A673 (cell line): ENCODE measurements at regions not wholly inside any gene's neighbourhood (a gene's known extent, or its start where the extent isn't known, plus 50 kb on each side); places are given as distances from the start of the nearest gene placed in this dataset.

Experiments
- BruUV-seq: library from RNA; stranded (reverse); fragments of 400-500 nt; replicated peaks from 2 replicates; lab custom pipeline; 2021; lab: Mats Ljungman, UMichigan
- CTCF ChIA-PET: fragments of 300-600 bp; sonication (Branson Sonifier 250); formaldehyde crosslinking; loops from one replicate; lab custom pipeline; 2022; ENCODE audit warnings: antibody characterized with exemption; lab: Charles Lee
- POLR2A ChIA-PET: fragments of 300-600 bp; sonication (Branson Sonifier 250); formaldehyde crosslinking; loops from one replicate; lab custom pipeline; 2022; ENCODE audit warnings: antibody characterized with exemption; ENCODE audit not compliant: low non-redundant PET; lab: Charles Lee
- DNase-seq: peaks from one replicate; pipeline ENCODE4 v3.0.0-alpha.2; 2015; ENCODE audit warnings: low spot score
- H3K27ac ChIP-seq: fragments of 200-600 bp; sonication (generic); 2 replicates; pipeline ENCODE4 v1.5.1; 2016; ENCODE audit warnings: mixed run types, low read depth, mild to moderate bottlenecking, mixed read lengths, antibody characterized with exemption, low read length; ENCODE audit not compliant: poor library complexity, severe bottlenecking
- H3K27me3 ChIP-seq: fragments of 200-600 bp; sonication (generic); replicated peaks from 2 replicates; pipeline ENCODE4 v1.6.1; 2017; ENCODE audit warnings: mixed run types, low read depth, mild to moderate bottlenecking, mixed read lengths, antibody characterized with exemption, low read length; ENCODE audit not compliant: insufficient read depth, poor library complexity
- H3K36me3 ChIP-seq: fragments of 200-600 bp; sonication (generic); 2 replicates; pipeline ENCODE4 v1.6.1; 2016; ENCODE audit warnings: mixed run types, mild to moderate bottlenecking, mixed read lengths, antibody characterized with exemption, low read length; ENCODE audit not compliant: insufficient read depth, poor library complexity, severe bottlenecking
- H3K4me1 ChIP-seq: fragments of 200-600 bp; sonication (generic); 2 replicates; pipeline ENCODE4 v1.6.1; 2017; ENCODE audit warnings: mixed run types, mild to moderate bottlenecking, mixed read lengths, antibody characterized with exemption, low read length; ENCODE audit not compliant: insufficient read depth, poor library complexity, severe bottlenecking
- H3K4me3 ChIP-seq: fragments of 200-600 bp; sonication (generic); 2 replicates; pipeline ENCODE4 v1.5.1; 2016; ENCODE audit warnings: low read depth, mixed run types, mild to moderate bottlenecking, mixed read lengths, low read length; ENCODE audit not compliant: poor library complexity, severe bottlenecking
- H3K9me3 ChIP-seq: fragments of 200-600 bp; sonication (generic); 2 replicates; pipeline ENCODE4 v1.6.1; 2016; ENCODE audit warnings: mixed run types, low read depth, mild to moderate bottlenecking, mixed read lengths, antibody characterized with exemption, low read length; ENCODE audit not compliant: poor library complexity, severe bottlenecking
- EZH2 ChIP-seq: fragments of 200-600 bp; sonication (generic); IDR thresholded peaks from 2 replicates; pipeline ENCODE4 v1.6.1; 2017; ENCODE audit warnings: borderline replicate concordance, low read depth, mild to moderate bottlenecking, mixed read lengths, antibody characterized with exemption, low read length; ENCODE audit not compliant: poor library complexity, severe bottlenecking
- intact Hi-C: fragments of 100-400 bp; cut with micrococcal nuclease; formaldehyde crosslinking; loops from one replicate; pipeline ENCODE4 v1.10.0; 2022; ENCODE audit not compliant: unreplicated experiment
- TF ChIP-seq, protein P1 (sequence below): fragments of 300-800, 200-600 bp; sonication (generic); conservative IDR thresholded peaks from 2 replicates; pipeline ENCODE4 v1.5.1; 2017; ENCODE audit warnings: low read depth, mild to moderate bottlenecking, antibody characterized with exemption, low read length, moderate library complexity, mixed read lengths

DNA sequence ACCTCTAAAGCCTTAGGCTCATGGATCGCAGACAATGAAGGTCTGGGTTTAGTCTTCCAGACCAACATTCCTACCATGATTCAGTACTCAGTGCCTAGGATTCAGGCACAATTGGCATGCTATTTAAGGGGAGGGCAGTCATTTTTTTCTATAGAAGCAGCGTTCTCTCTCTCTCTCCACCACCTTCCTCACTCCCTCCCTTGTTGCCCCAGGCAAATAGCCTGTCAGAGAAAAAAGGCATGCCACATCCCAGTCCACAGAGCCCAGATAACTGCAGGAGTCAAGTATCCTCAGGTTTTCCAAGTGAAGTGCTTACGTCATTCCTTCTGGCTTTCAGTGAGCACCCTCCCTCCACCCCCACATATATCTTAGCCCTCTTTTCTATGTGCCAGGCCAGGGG is 533.0 kb downstream of the BCOR start:
- ChIA-PET CTCF (no interaction called here), POLR2A (no interaction called here)
- Histone ChIP-seq H3K9me3 (no peaks in the 10 kb centered on the region), H3K27me3 (no peaks in the 10 kb centered on the region), H3K4me3 (no peak overlapping the region), H3K27ac (no peak overlapping the region), H3K4me1 (no peaks in the 10 kb centered on the region), H3K36me3 (no peaks in the 10 kb centered on the region)
- TF ChIP-seq, protein P1, sequence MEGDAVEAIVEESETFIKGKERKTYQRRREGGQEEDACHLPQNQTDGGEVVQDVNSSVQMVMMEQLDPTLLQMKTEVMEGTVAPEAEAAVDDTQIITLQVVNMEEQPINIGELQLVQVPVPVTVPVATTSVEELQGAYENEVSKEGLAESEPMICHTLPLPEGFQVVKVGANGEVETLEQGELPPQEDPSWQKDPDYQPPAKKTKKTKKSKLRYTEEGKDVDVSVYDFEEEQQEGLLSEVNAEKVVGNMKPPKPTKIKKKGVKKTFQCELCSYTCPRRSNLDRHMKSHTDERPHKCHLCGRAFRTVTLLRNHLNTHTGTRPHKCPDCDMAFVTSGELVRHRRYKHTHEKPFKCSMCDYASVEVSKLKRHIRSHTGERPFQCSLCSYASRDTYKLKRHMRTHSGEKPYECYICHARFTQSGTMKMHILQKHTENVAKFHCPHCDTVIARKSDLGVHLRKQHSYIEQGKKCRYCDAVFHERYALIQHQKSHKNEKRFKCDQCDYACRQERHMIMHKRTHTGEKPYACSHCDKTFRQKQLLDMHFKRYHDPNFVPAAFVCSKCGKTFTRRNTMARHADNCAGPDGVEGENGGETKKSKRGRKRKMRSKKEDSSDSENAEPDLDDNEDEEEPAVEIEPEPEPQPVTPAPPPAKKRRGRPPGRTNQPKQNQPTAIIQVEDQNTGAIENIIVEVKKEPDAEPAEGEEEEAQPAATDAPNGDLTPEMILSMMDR, result no peak
- TF ChIP-seq EZH2, result no peak
- no peak for DNase-seq
- intact Hi-C loops, result no loop called here
- no TSS peak for BruUV-seq

DNA sequence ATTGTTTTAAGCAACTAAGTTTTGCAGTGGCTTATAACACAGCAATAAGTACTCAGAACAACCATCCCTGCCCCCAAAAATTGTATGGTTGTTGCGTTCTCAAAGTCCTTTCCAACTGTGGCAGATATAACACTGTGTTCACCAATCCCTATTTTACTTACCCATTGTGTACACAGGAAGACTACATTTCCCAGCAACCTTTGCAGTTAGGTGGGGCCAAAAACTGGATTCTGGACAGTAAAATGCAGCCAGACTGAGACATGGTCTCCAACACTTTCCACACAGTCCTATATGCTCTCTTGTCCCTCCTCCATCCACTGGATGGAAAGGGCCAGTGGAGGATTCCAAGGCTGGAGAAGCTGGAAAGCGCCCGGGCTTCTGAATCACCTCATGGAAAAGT is 523.6 kb downstream of the BCOR start:
- no peaks in the 10 kb centered on the region for H3K27me3 ChIP-seq
- no peak overlapping the region for H3K4me3 ChIP-seq
- POLR2A ChIA-PET, result no interaction called here
- BruUV-seq, result no TSS peak
- peak; percentile 4 for DNase-seq
- intact Hi-C loops, result no loop called here
- H3K36me3 ChIP-seq, result no peaks in the 10 kb centered on the region
- TF ChIP-seq, protein P1, result no peak
- no peak for TF ChIP-seq EZH2
- CTCF ChIA-PET, result no interaction called here
- no peaks in the 10 kb centered on the region for H3K4me1 ChIP-seq
- no peak overlapping the region for H3K27ac ChIP-seq
- no peaks in the 10 kb centered on the region for H3K9me3 ChIP-seq

DNA sequence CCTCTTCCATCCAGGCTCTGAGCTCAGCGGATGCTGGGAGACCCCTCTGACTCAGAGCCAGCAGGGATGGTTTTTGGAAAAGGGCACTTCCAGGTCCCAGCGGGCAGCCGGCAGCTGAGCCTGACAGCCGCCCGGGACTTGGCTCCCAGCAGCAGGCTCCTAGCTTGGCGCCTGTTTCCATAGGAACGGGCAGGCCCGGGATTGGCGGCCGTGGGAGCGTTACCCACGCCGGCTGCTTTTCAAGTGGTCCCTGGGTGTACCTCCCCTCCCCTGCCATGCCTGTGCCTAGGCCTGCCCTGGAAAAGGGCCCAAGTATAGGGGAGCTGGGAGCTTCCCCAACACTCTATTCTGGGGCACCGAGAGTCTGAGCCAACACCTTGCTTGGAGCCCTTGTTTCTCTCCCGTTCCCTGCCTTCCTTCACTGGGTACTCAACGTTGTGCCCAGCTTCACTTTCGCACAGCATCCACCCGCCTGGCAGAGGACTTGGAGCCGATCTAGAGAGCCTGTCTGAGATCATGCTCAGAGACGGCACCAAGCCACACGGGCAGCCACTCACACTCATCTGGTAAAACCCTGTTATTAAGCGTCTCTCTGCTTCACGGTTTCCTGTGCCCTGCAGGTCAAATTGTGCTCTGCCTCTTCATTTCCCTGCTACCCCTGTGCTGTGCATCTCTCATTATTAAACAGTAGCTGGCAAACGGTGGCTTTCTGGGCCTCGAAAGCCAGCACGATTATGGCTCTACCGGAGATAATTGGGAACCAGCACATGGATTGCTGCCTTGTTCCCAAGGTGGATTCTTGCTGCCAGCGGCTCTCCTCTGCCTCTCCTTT is 521.5 kb downstream of the BCOR start:
- no peaks in the 10 kb centered on the region for H3K27me3 ChIP-seq
- TF ChIP-seq, protein P1, result no peak
- TF ChIP-seq EZH2, result no peak
- H3K4me3 ChIP-seq, result no peak overlapping the region
- no peak for DNase-seq
- no peaks in the 10 kb centered on the region for H3K4me1 ChIP-seq
- intact Hi-C loops, result no loop called here
- no peak overlapping the region for H3K27ac ChIP-seq
- no peaks in the 10 kb centered on the region for H3K36me3 ChIP-seq
- H3K9me3 ChIP-seq, result no peaks in the 10 kb centered on the region
- POLR2A ChIA-PET, result no interaction called here
- CTCF ChIA-PET, result no interaction called here
- BruUV-seq, result no TSS peak
